RPMI8226 (cell line): ENCODE measurements at regions not wholly inside any gene's neighbourhood (a gene's known extent, or its start where the extent isn't known, plus 50 kb on each side); places are given as distances from the start of the nearest gene placed in this dataset.

ENCODE experiments used
- DNase-seq: peaks from one replicate; pipeline ENCODE4 v3.0.0-alpha.2; 2015

DNA sequence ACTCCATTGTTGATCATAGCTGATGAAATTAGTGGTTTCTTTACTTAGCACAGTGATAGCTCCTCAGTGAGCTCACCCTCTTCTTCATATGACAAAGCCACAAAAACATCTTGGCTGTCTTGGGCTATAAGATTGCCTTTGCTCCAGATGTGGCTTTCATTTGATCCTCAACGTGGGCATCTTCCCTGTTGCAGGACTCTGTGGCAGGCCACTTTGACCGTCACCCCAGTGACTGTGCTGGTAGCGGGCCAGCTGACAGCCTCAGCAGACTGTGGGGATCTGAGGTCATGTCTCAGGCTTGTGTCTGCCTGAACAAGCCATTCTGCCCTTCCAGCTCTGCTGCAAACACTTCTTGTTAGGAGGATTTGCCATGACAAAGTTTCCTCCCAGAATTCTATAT lies 422.2 kb downstream of the NR2F1-AS1 start:
- DNase-seq: no peak

- no peak for DNase-seq
Measured at GRCh38 chr5:93156566-93156965, 424.5 kb downstream of the NR2F1-AS1 start.

DNA sequence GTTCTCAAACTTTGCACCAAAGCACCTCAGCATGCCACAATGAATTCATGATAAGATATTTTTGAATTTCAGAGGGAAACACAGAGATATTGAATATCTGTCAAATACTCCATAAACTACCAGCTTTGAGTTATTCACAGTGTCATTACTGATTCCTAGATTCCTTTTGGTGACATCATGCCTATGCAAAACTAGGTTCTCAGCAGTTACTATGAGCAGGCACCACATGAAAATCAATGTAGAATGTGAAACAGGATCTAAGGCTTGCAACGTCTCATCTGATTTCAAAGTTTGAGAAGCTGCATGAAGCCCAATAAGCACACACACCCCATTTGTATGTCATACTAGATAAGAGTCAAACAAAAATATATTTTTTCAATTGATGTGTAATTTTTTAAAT lies 426.5 kb downstream of the NR2F1-AS1 start:
- no peak for DNase-seq

DNA sequence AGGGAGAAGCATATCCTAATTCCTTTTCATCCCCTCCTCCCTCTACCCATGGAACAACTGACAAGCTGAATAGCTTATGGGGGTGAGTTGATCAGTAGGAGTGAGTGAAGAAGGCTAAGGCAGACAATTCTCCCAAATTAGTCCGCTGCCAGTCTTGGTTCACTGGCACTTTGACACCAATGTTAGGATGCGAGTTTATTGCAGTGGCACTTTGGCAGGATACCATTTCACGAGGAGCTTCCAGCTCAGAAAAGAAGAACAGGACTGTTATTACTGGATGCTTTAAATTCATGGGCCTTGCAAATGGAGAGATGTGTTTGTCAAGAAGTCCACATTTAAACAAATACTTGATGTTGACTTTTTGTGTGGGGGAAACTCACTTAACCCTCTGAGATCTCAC lies 427.6 kb downstream of the NR2F1-AS1 start:
- DNase-seq: no peak

DNA sequence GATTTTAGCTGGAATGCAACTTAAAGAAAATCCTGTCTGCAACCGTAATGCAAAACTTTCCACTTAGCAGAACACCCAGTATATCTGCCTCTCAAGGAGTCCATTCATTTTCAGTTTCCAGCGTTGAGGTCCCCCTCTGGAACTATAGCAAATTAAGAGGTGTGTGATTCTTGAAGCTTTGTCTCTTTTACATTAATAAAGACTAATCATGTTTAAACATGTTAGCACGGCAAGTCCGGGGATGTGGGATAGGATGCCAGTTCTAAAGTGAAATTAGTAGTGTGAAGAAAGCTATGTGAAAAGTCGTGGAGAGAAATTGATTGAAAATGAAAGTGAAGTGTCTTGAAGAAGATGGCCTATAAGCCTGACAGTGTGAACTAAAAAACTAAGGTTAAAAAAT lies 429.1 kb downstream of the NR2F1-AS1 start:
- no peak for DNase-seq

DNA sequence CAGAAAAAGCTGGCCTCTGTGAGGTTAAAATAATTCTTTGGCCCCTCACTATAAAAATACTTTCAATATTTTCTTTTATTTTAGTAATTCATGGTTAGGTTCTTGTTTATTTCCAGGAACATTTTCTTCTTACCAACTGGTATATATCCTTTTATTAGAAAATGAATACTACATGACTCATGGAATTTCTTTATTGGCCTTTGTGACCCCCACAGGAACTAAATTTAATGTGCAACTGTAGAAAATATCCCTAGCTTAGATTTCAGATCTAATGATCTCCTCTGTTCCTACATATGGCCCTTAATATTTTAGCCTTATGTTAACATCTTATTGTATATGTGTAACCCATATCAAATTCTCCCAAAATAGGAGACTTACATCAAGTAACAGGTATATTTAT lies 429.9 kb downstream of the NR2F1-AS1 start:
- no peak for DNase-seq

- no peak for DNase-seq
Measured at GRCh38 chr5:93150311-93151012, 430.6 kb downstream of the NR2F1-AS1 start.

DNA sequence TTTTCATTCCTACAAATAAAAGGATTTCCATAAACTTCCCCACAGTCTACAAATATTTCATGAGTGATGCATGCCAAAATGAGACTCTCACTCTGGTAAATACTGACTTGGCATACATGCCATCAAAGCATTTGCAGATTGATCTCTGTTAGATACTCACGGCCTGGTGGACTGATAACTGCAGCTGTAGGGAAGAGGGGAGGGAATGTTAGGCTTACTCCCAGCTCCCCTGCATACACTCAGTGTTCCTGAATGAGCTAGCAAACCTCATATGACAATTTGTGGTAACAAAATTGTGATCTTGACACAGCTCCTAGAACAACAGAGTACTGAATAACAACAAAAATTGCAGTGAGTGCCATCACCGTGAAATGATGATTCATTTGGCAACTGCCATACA lies 435.3 kb downstream of the NR2F1-AS1 start:
- no peak for DNase-seq

DNA sequence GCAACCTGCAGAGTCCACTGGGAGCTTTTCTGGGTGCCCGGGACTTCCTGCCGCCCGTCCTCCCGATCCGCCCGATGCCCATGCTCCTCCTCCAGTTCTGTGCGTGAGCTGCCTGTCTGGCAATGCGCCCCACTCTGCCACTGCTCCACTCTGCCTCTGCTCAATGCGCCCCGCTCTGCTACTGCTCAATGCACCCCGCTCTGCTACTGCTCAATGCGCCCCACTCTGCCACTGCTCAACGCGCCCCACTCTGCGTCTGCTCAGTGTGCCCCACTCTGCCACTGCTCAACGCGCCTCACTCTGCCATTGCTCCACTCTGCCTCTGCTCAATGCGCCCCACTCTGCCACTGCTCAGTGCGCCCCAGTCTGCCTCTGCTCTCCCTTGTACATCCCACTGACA lies 436.0 kb downstream of the NR2F1-AS1 start:
- no peak for DNase-seq

DNA sequence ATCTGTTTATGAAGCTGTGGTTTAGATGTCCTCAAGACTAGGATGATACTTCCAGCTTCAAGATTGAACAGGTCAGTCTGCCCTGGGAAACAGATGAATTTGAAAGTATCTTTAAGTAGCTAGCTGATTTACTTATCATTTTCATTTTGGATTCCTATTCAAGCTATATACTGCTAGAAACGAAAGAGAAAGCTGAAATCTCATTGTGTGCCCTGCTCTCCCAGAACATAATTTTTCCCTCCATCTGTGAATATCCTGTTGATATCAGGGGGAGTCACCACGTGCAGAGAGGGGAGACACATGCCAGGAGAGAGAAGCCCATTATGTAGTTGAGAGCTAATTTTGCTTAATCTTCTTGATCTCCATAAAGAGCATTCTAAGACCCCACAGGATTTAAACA lies 439.1 kb downstream of the NR2F1-AS1 start:
- no peak for DNase-seq

DNA sequence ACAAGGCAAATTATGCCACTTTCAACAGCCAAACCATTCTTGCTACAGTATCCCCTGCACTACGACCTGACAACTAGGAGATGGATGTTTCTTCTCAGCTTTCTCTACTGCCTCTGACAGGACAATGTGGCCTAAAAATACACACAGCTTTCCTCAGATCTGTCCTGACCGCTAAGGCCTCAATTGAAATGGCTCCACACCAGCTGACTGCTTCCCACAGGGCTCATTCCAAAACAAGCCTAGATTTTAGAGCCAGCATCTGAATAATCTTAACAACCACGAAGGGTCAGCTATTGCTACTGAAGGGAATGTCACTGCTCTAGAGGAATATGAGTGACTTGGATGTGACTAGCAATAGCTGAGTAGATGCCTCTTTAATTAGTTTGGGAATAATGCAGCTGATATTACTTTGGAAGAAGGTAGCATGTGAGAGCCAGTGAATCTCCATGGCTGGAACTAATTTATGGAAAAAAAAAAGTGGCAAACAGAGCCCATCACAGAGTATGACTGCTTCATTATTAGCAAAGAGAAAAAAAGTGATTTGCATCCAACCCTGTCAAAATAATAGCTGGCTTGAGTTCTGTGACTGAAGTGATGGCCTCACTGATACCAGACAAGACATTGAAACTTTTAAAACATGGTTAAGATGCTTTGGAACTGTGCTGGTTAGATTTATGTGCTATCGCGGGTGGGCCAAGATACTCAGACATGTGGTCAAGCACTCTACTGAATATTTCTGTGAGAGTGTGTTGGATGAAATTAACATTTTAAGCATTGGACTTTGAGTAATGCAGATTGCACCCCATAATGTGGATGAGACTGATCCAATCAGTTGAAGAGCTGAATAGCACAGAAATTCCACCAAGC lies 450.2 kb downstream of the NR2F1-AS1 start:
- no peak for DNase-seq

DNA sequence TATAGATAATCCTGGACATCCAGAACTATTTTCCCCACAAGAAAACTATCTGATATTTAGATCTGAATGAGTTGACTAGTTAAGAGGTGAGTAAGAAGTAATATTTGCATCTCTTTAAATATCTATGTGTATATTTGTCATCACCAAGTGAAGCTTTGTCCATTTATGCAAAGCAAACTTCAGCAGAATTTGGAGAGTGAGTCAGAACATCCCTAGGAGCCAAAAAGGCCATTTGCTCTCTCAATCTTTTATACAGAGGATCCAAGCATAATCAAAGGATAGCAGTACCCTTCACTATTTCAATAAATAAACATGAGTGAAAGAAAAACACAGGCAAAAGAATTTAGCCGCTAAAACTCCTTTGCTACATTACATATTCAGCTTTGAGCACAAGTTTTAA lies 454.4 kb downstream of the NR2F1-AS1 start:
- no peak for DNase-seq

DNA sequence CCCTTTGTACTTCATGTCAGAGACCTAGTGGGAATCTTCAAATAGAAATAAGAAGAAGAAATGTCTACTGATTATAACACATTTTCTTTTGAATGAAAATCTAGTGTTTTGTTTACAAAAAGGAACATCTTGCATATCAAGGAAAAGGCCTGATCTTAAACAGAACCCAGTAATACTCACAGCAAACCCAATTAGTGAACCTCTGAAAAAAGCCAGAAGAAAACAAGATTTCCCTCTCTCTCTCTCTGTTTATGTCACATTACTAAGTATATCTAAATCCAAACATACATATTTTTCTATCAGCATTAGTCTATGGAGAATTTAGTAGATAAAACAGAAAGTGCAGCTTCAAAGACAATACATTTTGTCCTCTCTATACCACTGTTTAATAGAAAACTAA lies 457.9 kb downstream of the NR2F1-AS1 start:
- no peak for DNase-seq

- DNase-seq: no peak
Measured at GRCh38 chr5:93122446-93122845, 458.6 kb downstream of the NR2F1-AS1 start.

DNA sequence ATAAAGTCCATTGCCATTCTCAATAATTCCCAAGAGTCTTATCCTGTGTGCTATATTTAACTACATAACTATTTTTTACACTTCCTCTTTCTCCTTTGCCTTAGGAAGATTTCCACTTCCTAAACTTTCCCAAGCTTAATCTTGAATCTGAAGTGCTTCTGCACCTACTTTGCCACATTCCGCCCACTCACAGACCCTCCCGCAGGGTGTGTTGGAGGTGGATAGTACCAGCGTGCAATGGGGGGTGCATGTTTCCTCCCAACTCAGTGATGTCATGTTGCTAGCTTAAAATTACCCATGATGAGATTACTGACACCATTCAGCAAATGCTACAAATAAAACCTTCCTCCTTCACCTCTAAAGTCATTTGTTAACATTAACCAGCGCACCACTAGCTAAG lies 460.2 kb downstream of the NR2F1-AS1 start:
- DNase-seq: no peak

- DNase-seq: no peak
Measured at GRCh38 chr5:93120051-93120450, 461.0 kb downstream of the NR2F1-AS1 start.

- no peak for DNase-seq
Measured at GRCh38 chr5:93117751-93118531, 463.1 kb downstream of the NR2F1-AS1 start.

GRCh38 chr5:93107805-93108520 lies 473.1 kb downstream of the NR2F1-AS1 start:
- DNase-seq: no peak

GRCh38 chr5:93107141-93107540 lies 473.9 kb downstream of the NR2F1-AS1 start:
- DNase-seq: no peak

DNA sequence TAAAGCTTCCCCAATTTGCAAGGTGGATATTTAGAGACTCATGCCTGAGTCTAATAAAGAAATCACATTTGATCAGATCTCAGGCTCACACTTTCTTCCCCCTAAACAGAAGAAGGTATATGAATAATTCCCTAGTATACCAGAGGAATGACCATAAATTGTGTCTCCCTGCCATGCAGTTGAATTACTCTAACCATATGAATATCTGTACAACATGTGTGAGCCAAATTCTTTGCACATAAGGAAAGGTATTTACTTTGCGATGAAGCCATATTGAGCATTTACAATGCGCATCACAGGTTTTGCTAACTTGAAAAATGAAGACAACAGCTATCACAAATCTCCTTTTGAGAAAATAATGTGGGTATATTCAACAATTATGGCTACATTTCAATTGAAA lies 479.4 kb downstream of the NR2F1-AS1 start:
- no peak for DNase-seq

DNA sequence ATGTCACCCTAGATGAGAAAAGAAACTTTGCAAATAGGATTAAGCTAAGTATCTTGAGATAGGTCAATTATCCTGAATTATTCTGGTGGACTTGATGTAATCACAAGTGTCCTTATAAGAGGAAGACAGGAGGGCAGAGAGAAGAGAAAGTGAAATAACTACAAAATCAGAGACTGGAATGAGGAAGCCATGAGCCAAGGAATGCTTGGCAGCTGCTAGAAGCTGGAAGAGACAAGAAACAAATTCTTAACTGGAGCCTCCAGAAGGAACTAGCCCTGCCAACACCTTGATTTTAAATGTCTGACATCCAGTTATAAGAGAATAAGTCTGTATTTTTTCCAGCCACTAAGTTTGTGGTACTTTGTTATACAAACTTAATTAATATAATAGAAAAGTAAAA lies 480.0 kb downstream of the NR2F1-AS1 start:
- no peak for DNase-seq

DNA sequence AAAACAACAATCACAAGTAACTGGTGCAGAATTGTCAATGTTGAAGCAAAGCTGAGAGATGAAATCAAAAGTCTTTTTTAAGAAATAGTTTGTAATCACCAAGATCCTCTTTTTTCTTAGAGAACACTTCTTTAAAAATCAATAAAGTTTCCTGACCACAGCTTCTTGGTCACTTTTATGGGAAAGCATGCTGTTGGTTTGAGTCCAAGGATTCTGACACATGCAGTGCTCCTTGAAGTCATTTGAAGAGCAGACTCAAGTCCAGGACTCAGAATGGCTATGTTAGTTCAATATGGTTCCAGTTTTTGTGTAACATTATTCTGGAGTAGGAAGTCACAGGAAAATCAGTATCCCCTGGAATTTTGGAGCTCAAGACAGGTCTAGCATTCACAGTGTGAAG lies 480.6 kb downstream of the NR2F1-AS1 start:
- DNase-seq: no peak

DNA sequence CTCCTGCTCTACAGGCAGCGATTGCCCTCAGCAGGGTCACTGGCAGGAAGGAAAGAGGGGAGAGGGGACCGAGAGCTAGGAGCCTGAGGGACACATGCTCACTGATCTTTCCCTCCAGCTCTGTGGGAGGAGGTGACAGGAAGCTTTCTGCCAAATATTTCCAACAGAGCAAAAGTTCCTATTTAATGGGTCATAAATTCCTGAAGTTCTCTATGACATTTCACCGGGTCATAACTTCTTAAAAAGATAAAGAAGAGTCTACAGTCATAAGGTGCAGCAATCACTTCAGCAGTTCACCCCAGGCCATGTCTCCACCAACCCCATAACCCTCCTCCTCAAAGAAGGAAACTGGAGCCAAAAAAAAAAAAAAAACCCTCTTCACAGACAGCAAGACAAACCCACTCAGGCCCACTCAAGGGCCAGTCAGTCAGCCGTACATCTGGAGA lies 481.1 kb downstream of the NR2F1-AS1 start:
- no peak for DNase-seq
